SK-N-MC (cell line): ENCODE measurements at regions not wholly inside any gene's neighbourhood (a gene's known extent, or its start where the extent isn't known, plus 50 kb on each side); places are given as distances from the start of the nearest gene placed in this dataset.

Experiments used
- DNase-seq: peaks from one replicate; pipeline ENCODE4 v3.0.0-alpha.2; 2011; ENCODE audit warnings: low read depth, low spot score
- H3K27ac ChIP-seq: fragments of 200-600 bp; sonication (generic); 2 replicates; pipeline ENCODE4 v1.5.1; 2016; ENCODE audit warnings: mixed run types
- H3K36me3 ChIP-seq: fragments of 200-600 bp; sonication (generic); 2 replicates; pipeline ENCODE4 v1.6.1; 2017; ENCODE audit warnings: antibody characterized with exemption, low read length, mixed read lengths; ENCODE audit not compliant: insufficient read depth
- H3K4me3 ChIP-seq: fragments of 200-600 bp; sonication (generic); 2 replicates; pipeline ENCODE4 v1.5.1; 2016
- H3K9ac ChIP-seq: fragments of 200-600 bp; sonication (generic); 2 replicates; pipeline ENCODE4 v1.8.0; 2017; ENCODE audit warnings: mixed run types, mixed read lengths; ENCODE audit not compliant: insufficient read length
- H3K9me3 ChIP-seq: fragments of 200-600 bp; sonication (generic); 2 replicates; pipeline ENCODE4 v1.6.1; 2017; ENCODE audit warnings: low read depth, mild to moderate bottlenecking, antibody characterized with exemption, low read length, moderate library complexity, mixed read lengths
- EZH2 ChIP-seq: fragments of 200-600 bp; sonication (generic); IDR thresholded peaks from one replicate; pipeline ENCODE4 v1.6.1; 2017; ENCODE audit warnings: antibody characterized with exemption
- FOXP2 ChIP-seq: optimal IDR thresholded peaks from 2 replicates; pipeline ENCODE3; 2011; ENCODE audit warnings: mild to moderate bottlenecking, moderate library complexity; ENCODE audit not compliant: insufficient read depth; ENCODE audit errors: extremely low read length, control extremely low read depth
- POLR2AphosphoS5 ChIP-seq: IDR thresholded peaks from 2 replicates; pipeline ENCODE4 v1.6.1; 2012; ENCODE audit warnings: mild to moderate bottlenecking, low read depth, low read length, borderline replicate concordance

DNA sequence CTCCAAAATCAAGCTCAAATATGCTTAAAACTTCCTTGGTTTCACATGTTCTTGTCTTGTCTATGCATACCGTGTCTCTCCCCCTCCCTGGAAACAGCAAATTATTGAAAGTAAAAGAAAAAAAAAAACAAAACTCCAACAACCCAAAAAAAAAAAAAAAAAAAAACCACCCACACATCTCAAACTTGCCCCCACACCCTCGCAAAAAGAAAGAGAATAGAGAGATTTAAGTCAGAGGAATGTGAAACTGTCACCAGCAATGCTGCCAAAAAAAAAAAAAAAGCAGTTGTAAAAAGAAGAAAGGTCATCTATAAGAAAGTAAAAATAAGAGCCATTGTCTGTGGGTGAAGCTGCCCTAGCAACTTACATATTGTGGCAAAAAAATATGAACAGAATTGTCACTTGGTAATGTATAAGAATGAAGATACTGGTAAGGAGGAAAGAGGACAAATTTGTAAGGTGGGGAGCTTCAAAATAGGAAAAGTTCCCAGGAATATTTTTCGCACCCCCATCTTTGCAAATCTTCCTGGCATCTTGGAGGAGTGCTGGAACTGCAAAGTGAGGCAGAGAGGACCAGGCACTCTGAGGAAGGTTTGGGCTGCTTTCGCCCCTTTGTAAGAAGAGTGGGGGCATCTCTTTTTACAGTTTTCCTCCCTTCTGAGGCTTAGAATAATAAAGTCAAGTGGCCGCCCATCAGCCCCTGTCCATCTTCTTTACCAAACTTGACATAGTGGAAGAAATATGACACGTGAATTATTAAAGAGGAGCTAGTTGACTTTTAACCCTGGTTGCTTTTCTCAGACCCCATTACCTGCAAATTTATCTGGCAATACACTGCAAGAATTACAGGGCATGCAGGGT is 81.8 kb downstream of the NR2F2 start:
- TF ChIP-seq POLR2AphosphoS5, result no peak
- H3K9me3 ChIP-seq, result no peaks in the 10 kb centered on the region
- no peak for DNase-seq

DNA sequence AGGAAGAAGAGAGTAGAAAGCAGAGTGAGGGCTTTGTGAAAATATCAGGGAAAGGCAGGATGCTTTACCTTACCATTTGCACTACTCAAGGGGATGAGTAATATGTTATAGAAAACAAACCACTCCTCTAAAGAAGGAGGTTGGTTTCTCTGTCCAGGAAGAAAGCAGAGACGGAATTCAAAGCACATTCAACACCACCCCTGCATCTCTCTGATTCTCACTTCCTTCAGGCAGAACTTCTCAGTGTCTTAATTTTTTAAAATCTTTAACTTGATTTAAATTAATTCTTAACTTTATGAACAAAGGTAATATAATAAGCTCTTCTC is 82.4 kb downstream of the NR2F2 start:
- DNase-seq, result no peak
- Histone ChIP-seq H3K4me3 (no peak overlapping the region), H3K9ac (no peak overlapping the region), H3K9me3 (no peaks in the 10 kb centered on the region), H3K36me3 (no peaks in the 10 kb centered on the region), H3K27ac (no peak overlapping the region)
- no peak for TF ChIP-seq EZH2
- TF ChIP-seq POLR2AphosphoS5, result no peak
- no peak for TF ChIP-seq FOXP2

More for the DNA sequence above, 81.8 kb downstream of the NR2F2 start:
- Histone ChIP-seq H3K27ac (no peak overlapping the region), H3K36me3 (no peaks in the 10 kb centered on the region), H3K4me3 (no peak overlapping the region), H3K9ac (no peak overlapping the region)

DNA sequence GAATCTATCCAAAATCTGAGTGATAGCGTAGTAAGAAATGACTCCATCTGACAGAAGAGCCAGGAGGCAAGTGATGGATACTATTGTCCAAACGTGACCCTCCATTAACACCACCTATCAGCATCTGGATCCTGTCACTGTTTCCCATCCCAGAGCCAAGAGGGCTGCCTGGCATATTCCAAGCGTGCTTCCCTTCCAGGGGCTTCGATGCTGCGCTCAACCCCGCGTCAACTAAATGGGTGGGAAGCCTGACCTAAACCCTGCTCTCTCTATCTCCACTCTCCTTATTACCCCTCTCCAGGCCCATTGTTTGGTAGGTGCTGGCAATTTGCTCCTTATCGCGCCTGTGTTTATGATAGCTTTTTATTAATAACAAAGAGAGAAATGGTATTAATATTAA is 83.2 kb downstream of the NR2F2 start:
- no peak for TF ChIP-seq POLR2AphosphoS5
- TF ChIP-seq EZH2, result no peak
- TF ChIP-seq FOXP2, result no peak
- H3K9me3 ChIP-seq, result no peaks in the 10 kb centered on the region

DNA sequence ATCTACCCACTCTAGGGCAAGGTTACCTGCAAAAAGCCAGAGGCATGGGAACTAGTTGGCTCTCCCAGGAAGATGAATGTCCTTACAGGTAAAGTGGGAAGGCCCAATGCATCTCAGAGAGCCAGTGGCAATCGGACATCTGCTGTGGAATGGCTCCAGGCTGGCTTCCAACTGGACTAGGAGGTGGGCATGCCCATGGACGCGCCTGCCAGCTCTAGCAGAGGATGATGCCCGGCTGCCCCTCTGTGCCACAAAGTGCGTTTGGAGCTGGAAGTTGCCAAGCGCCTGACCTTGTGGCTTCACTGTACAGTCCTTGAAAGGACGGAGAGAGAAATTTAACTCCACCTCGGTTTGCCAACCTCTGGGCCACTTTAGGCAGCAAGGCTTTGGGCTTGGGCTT is 84.4 kb downstream of the NR2F2 start:
- TF ChIP-seq POLR2AphosphoS5, result no peak
- no peak for TF ChIP-seq EZH2
- TF ChIP-seq FOXP2, result no peak
- DNase-seq, result no peak
- no peak overlapping the region for H3K27ac ChIP-seq

More for the DNA sequence above, 83.2 kb downstream of the NR2F2 start:
- H3K36me3 ChIP-seq, result no peaks in the 10 kb centered on the region
- no peak overlapping the region for H3K4me3 ChIP-seq
- no peak overlapping the region for H3K9ac ChIP-seq
- no peak for DNase-seq
- H3K27ac ChIP-seq, result no peak overlapping the region

DNA sequence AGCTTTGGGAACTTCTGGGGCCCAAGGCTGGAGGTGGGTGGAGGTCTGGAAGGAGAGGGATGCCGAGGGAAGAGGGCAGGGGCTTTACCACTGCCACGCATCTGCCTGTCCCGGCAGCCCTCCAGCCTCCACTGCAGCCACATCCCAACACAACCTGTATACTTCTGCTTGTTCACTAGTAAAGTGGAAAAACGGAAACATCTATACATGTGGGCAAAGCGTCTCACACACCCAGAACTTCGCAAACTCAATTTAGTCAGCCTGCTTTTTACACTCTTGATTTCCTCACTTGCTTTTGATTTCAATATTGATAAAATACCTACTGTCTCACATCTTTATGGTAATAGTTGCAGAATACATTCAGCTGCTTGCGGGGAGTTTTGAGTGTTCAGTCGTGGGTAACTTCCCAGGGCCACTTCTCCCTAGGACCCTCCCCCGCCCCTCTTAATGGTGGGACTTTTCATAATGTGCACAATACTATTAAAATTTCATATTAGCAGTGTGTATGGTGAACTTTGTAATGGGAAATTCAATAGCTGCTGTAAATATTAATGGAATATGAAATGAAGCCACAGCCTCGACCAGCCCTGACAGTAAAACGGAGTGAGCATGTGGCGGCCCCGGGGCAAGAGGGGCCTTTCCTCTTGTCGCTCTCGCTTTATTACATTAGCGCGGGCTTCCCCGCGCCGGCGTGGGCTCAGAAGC is 85.2 kb downstream of the NR2F2 start:
- TF ChIP-seq FOXP2 (no peak), POLR2AphosphoS5 (no peak), EZH2 (peak; percentile 20)
- Histone ChIP-seq H3K36me3 (no peaks in the 10 kb centered on the region), H3K27ac (no peak overlapping the region), H3K4me3 (peak overlapping the region; percentile 77), H3K9me3 (no peaks in the 10 kb centered on the region), H3K9ac (no peak overlapping the region)
- DNase-seq, result no peak

More for the DNA sequence above, 84.4 kb downstream of the NR2F2 start:
- Histone ChIP-seq H3K9ac (no peak overlapping the region), H3K36me3 (no peaks in the 10 kb centered on the region), H3K9me3 (no peaks in the 10 kb centered on the region), H3K4me3 (no peak overlapping the region)

DNA sequence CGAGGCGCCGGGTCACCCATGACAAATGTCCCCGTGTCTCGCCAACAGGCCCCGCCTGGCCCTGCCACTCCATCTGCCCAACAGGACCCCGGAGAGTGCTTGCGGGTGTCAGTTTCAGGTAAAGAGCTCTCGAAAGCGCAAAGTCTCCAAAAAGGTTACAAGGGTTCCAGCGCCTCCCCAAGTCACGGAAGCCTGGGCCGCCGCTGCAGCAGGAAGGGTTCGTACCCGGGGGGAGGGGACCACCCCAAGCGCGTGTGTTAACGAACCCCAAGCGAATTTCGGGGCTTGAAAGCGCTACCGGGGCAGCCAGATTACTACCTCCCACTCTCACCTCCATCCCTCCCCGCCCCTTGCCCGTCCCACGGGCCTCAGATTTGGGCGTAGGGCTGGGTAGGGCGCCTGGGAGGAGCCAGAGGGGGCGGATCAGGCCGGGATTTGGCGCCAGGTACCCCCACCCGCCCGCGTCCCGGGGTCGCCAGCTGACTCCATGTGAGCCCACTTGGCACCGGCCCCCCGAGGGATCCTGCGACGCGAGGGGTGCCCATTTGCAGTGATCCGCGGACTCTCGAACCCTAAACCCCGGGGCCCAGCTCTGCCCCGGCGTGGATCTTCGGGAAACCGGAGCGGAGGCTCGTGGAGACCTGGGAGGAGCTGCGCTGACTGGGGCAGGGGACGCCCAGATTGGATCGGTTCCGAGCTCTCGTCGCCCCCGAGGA is 85.9 kb downstream of the NR2F2 start:
- Histone ChIP-seq H3K9ac (no peak overlapping the region), H3K9me3 (no peaks in the 10 kb centered on the region), H3K27ac (no peak overlapping the region), H3K4me3 (peak overlapping the region; percentile 77), H3K36me3 (no peaks in the 10 kb centered on the region)
- TF ChIP-seq FOXP2 (no peak), EZH2 (peak; percentile 22), POLR2AphosphoS5 (no peak)
- no peak for DNase-seq

DNA sequence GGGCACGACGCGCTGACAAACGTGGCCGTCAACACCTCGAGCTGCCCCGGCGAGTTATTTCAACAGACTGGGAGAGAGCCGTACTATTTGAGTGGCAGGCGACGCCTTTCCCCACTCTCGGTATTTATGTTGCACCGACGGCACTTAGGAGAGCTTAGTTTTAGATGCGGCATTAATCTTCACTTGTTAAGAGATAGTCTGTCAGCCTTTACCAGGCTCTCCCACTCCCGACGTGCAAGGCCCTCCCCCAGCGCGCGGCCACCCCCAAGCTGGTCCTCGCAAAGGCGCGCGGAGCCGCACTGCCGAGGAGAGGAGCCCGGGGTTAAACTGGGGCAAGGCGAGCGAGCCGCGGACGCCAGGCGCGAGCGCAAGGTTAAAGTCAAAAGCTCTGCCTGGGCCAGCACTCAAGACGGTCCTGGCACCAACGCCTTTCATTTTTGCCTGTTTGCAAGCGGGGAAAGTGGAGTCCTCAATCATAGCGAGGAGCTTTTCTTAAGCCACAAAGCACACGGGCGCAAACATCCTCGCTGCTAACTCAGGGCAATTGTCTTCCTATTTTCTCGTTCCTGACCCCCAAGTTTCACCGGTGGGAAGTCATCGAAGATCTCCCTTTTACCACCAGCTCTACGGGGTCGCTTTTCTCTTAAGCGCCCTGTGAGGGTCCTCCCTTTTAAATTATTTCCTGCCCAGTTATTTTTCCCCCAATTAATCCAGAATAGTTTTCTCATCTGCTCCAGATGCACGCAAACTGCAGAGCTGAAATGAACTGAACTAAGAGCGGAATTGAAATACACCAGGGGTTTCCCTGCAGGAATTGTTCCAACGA is 86.6 kb downstream of the NR2F2 start:
- peak overlapping the region; percentile 77 for H3K4me3 ChIP-seq
- H3K9ac ChIP-seq, result no peak overlapping the region
- no peak for TF ChIP-seq FOXP2
- peak; percentile 56 for TF ChIP-seq EZH2
- TF ChIP-seq POLR2AphosphoS5, result no peak
- H3K27ac ChIP-seq, result no peak overlapping the region
- no peaks in the 10 kb centered on the region for H3K9me3 ChIP-seq
- no peak for DNase-seq
- no peaks in the 10 kb centered on the region for H3K36me3 ChIP-seq

DNA sequence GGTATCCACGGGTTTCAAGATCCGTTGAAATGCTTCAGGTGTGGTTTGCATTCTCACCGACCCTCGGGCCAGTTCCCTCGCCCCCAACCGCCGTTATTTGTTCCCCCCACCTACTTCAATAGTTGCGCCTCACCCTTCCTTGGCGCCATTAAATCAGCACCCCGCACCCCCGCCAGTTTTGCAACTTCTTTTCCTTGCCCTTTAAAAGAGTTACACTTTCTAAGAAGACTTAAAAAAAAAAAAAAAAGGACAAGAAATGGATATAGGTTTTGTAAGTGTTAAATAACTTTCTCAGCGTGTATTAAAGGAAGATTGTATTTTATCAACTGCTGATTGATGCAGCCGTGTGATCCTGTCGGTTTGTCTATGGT is 87.2 kb downstream of the NR2F2 start:
- Histone ChIP-seq H3K9ac (no peak overlapping the region), H3K9me3 (no peaks in the 10 kb centered on the region), H3K27ac (no peak overlapping the region), H3K36me3 (no peaks in the 10 kb centered on the region), H3K4me3 (peak overlapping the region; percentile 77; the same call in 1 of the 2 replicates)
- no peak for DNase-seq
- TF ChIP-seq FOXP2, result no peak
- peak; percentile 38 for TF ChIP-seq EZH2
- no peak for TF ChIP-seq POLR2AphosphoS5
